Epithelial cell of esophagus (primary cell): ENCODE measurements at regions not wholly inside any gene's neighbourhood (a gene's known extent, or its start where the extent isn't known, plus 50 kb on each side); places are given as distances from the start of the nearest gene placed in this dataset.
A peak's percentile ranks its signal among the peaks of the same experiment; 100 is the strongest.

Experiments
- DNase-seq: peaks from one replicate; pipeline ENCODE4 v3.0.0; 2010; ENCODE audit warnings: low read depth
- H3K4me3 ChIP-seq: 2 replicates; pipeline ENCODE4 v1.5.1; 2011; ENCODE audit warnings: mild to moderate bottlenecking, low read length, control low read depth
- TF ChIP-seq, protein P1 (sequence below): IDR thresholded peaks from 2 replicates; pipeline ENCODE4 v1.5.1; 2011; ENCODE audit warnings: low read depth, mild to moderate bottlenecking, low read length, control low read depth, inconsistent platforms; ENCODE audit not compliant: insufficient read depth; ENCODE audit errors: missing control alignments

DNA sequence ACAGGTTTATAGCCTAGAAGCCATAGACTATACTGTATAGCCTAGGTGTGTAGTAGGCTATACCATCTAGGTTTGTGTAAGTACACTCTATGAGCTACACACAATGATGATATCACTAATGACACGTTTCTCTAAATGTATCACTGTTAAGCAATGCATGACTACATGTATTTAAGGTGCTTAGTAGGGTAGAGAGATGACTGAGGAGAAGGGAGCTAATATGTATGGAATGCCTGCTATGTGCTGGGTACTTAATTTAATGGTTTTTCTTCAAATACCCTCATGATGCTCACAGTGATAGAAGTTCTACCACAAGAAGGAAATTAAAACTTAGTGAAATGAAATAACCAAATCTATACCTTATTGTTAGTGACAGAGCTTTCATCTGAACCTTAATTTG, 1785.5 kb downstream of the EFNA5 start:
- TF ChIP-seq, protein P1, sequence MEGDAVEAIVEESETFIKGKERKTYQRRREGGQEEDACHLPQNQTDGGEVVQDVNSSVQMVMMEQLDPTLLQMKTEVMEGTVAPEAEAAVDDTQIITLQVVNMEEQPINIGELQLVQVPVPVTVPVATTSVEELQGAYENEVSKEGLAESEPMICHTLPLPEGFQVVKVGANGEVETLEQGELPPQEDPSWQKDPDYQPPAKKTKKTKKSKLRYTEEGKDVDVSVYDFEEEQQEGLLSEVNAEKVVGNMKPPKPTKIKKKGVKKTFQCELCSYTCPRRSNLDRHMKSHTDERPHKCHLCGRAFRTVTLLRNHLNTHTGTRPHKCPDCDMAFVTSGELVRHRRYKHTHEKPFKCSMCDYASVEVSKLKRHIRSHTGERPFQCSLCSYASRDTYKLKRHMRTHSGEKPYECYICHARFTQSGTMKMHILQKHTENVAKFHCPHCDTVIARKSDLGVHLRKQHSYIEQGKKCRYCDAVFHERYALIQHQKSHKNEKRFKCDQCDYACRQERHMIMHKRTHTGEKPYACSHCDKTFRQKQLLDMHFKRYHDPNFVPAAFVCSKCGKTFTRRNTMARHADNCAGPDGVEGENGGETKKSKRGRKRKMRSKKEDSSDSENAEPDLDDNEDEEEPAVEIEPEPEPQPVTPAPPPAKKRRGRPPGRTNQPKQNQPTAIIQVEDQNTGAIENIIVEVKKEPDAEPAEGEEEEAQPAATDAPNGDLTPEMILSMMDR: no peak
- DNase-seq: peak; percentile 46
- no peak overlapping the region for H3K4me3 ChIP-seq

DNA sequence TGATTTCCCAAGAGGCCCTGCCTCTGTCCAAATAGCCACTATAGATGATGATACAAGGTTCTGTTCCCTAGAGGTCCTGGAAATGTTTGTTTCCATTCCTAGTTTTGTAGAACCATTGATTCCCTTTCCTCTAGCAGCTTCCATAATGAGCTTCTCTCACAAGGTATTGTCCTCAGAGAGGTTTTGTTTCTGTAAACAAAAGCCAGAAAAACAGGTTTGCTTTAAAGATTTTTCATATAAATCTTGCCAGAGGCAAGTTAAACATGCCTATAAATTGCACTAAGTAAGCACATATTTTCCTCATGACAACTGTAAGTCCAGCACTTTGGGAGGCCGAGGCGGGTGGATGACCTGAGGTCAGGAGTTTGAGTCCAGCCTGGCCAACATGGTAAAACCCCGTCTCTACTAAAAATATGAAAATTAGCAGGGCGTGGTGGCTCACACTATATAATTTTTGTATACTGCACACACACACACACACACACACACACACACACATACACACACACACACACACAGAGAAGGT, 1787.7 kb downstream of the EFNA5 start:
- TF ChIP-seq, protein P1: no peak
- no peak overlapping the region for H3K4me3 ChIP-seq
- peak; percentile 71 for DNase-seq

DNA sequence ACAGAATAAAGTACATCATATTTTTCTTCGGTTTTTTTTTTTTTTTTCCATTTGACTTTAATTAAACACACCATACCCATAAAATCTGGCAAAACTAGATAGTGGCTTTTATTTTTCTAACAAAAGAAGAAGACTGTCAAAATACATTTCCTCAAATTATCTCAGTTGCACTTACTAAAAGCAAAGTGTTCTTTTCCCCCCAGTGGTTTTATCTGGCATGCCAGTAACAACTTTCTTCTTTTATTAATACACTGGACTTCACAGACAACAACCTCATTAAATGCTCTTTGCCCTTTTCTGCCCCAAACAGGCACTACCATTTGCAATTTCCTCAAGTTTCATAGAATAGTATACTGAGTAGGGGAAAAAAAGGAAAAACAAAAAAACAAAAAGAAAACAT, 1792.3 kb downstream of the EFNA5 start:
- TF ChIP-seq, protein P1: no peak

DNA sequence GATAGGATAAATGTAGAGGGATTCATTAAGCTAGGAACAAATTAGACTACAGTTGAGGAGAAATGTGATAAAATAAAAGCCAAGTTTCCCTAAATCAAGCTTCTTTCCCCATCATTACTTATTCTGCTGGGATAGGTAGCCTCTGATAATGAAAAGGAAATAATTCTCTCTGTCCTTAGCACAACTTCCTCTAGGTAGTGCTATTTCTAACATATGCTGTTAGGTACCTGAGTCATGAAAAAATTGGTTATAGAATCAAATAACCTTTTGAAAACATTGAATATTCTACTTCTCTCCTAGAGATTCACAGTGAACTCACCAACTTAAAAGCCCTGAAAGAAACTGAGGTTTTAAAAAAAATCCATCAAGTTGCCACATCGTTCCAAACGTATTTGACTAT, 1793.1 kb downstream of the EFNA5 start:
- TF ChIP-seq, protein P1: peak; percentile 34
- DNase-seq: no peak
- H3K4me3 ChIP-seq: no peak overlapping the region

More for the DNA sequence above, 1792.3 kb downstream of the EFNA5 start:
- no peak for DNase-seq
- no peak overlapping the region for H3K4me3 ChIP-seq

DNA sequence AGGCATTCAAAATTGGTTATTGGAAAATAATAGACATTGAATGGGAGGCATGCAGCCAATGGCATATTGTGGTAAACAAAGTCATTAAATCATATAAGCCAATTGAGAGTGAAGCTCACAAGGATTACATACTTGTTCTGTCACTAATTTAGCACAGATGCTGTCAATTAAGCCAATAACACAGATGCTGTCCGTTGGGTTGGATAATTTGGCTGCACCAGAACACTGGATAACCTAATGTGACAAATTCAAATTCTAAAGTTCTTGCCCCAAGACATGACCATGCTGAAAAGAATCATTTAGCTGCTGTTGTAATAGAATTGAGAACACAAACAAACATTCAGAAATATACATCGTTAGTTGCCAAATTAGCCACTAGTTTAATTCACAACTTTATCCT, 1796.4 kb downstream of the EFNA5 start:
- TF ChIP-seq, protein P1: no peak
- DNase-seq: no peak
- no peak overlapping the region for H3K4me3 ChIP-seq

DNA sequence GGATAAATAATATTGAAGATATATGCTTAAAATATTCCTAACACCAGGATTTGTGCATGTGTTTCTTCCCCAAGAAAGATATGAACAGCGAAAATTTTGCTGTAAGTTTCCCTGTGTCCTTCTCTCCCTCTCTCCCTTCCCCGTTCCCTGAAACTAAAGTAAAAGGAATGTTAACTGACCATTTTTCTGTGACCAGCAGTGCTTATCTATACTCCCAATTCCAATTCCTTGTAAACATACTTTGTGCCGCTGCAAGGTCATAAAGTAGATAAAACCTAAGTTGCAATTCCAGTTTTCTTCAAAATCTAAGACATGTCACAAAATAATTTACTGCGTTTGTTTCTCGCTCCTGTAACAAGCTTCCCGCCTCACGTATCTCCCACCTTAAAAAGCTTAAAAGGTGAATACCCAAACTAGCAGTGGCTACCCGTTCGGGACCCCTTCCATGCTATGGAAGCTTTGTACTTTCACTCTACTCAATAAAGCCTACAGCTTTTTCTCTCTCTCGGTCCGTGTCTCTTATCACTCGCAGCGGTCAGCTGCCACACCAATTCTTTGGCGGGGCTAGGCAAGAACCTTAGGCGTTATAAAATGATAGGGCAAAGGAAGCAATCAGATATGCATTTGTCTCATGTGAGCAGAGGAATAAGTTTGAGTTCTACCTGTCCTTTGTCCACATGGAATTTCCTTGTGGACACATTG, 1798.0 kb downstream of the EFNA5 start:
- DNase-seq: no peak
- TF ChIP-seq, protein P1: no peak
- no peak overlapping the region for H3K4me3 ChIP-seq
